ENCODE measurements at regions not wholly inside any gene's neighbourhood (a gene's known extent, or its start where the extent isn't known, plus 50 kb on each side); places are given as distances from the start of the nearest gene placed in this dataset.
"Not testable (repeated sequence)": the region's sequence is repeated elsewhere in the genome, so short reads cannot be mapped to it uniquely, and the experiment has no call there.

GRCh38 chr11:38538866-38539680 lies 1941.0 kb upstream of the RAG2 start:
- no peak for FAIRE-seq

DNA sequence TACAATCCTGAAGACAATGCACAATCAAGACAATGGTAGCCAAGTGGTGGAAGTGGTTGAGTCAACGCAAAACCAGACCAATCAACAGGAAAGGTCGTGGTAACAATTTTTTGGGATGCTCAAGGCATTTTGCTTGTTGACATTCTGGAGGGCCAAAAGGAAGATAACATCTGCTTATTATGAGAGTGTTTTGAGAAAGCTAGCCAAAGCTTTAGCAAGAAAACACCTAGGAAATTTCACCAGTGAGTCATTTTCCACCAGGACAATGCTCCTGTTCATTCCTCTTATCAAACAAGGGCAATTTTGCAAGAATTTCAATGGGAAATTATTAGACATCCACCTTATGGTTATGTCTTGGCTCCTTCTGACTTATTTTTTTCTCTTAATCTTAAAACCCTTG lies 1932.2 kb upstream of the RAG2 start:
- no peak for FAIRE-seq

DNA sequence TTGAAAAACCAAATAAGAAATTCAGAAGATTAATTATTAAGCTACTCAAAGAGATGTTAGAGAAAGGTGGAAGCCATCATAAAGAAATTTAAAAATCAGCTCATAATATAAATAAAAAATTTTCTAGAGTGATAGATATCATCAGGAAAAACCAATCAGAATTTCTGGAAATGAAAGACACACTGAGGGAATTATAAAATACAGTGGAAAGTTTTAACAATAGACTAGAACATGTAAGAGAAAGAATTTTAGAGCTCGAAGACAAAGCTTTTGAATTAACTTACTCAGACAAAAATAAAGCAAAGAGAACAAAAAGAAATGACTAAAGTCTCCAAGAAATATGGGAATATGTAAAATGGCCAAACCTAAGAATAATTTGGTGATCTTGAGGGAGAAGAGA lies 1926.9 kb upstream of the RAG2 start:
- FAIRE-seq = no peak

DNA sequence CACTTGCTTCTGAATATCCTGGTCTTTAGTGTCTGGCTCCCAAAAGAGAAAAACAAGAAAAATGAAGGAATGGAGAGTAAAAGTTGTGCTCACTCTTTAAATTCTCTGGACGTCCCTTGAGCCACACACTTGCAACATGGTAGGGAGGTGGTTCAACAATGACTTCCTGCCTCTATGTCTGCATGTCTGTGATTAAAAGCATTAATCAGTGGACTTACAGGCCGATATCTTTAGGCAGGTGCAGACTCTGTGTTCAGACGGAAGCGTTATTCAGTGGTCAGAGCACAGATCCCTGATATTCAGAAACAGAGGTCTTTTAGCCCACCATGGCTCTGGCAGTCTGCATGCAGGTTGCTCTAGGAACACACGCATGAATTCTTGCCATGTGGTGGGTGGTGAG lies 1920.0 kb upstream of the RAG2 start:
- no peak for FAIRE-seq

GRCh38 chr11:38512830-38513229 lies 1914.8 kb upstream of the RAG2 start:
- FAIRE-seq = not testable (repeated sequence)

GRCh38 chr11:38510041-38510440 lies 1912.0 kb upstream of the RAG2 start:
- FAIRE-seq = no peak

GRCh38 chr11:38503876-38504275 lies 1905.8 kb upstream of the RAG2 start:
- no peak for FAIRE-seq

- FAIRE-seq = no peak
Measured at GRCh38 chr11:38498721-38499120, 1900.7 kb upstream of the RAG2 start.

GRCh38 chr11:38491986-38492385 lies 1894.0 kb upstream of the RAG2 start:
- FAIRE-seq = no peak

- no peak for FAIRE-seq
Measured at GRCh38 chr11:38481391-38481790, 1883.4 kb upstream of the RAG2 start.

GRCh38 chr11:38476808-38477575 lies 1879.0 kb upstream of the RAG2 start:
- FAIRE-seq = no peak

DNA sequence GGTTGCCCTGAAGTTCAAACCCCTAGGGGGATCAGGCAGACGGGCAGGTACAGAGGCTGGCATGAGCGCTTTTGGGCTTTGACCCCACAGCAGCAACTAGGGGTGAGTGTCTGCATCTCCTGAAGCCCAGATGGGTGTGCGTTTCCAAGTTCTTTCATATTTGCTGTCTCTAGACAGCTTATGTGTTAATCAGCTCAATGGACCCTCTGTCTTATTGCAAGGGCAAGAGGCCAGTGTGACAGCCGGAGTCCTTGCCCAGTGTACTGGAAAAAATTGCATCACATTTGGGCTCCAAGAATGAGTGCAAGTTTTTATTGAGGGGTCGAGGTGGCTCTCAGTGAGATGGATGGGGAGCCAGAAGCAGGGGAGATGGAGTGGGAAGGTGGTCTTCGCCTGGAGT lies 1863.7 kb upstream of the RAG2 start:
- FAIRE-seq = no peak

DNA sequence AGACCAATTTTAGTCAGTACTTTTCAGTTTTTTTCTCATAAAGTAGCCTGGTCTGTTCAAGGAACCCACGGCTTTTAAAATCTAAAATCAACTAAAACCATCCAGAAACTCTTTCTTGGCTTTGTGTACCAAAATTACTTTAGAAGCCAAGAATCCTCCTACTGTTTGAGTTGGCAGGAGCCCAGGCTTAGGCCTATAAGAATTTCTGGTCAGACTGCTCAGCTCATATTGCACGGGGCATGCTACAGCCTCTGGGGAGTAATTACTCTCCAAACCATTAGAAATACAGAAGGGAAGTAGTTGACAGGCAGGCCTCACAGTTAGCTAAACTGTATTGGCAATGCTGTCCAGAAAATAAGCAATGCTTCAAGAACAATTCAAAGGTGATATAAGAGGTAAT lies 1862.9 kb upstream of the RAG2 start:
- no peak for FAIRE-seq

DNA sequence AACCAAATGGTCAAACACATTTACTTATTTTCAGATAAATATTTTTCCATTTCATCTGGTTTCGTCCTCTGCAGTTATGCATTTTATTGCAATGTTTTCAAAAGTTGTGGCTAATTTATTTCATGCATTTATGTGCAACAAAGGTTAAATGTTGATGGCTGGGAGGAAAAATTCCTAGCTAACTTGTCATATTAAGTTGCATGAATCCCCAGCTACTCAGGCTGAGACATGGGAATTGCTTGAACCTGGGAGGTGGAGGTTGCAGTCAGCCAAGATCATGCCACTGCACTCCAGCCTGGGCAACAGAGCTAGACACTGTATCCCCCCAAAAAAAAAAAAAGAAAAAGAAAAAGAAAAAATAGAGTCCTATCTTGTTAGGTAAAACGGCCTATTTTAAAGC lies 1862.4 kb upstream of the RAG2 start:
- FAIRE-seq = no peak

DNA sequence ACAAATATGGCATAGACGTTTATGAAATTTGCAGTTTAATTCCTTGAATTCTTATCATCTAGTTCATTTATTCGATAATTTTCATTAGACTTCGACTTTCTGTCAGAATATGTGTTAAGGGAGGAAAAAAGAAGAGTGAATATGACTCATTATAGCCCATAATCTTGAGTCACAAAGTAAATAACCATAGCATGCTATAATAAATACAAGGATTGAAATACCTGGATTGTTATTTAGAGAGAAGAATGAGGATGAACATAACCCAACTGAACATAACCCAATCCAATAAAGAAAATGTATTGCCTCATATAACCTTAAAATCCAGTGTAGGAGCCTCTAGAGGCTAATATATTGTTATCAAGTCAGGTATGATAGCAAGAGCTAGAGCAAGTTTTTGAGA lies 1858.3 kb upstream of the RAG2 start:
- FAIRE-seq = no peak

DNA sequence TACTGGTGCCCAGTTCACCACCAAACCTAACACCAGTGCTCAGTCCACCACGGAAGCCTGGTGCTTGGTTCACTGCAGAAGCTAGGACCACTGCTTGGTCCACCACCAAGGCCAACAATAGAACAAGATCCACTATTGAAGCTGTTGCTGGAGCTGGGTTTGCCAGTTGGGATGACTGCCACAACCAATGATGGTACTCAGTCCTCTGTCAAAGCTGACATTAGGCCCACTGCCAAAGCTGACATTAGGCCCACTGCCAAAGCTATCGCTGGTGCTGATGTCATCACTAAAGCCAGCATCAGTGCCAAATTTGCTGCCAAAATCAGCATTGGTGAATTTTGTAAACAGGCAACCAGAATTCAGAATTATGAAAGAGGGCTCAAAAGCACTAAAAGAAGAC lies 1850.2 kb upstream of the RAG2 start:
- FAIRE-seq = no peak

GRCh38 chr11:38446336-38446735 lies 1848.3 kb upstream of the RAG2 start:
- no peak for FAIRE-seq

- no peak for FAIRE-seq
Measured at GRCh38 chr11:38438091-38438490, 1840.1 kb upstream of the RAG2 start.

- no peak for FAIRE-seq
Measured at GRCh38 chr11:38425578-38425977, 1827.5 kb upstream of the RAG2 start.

GRCh38 chr11:38423042-38423441 lies 1825.0 kb upstream of the RAG2 start:
- no peak for FAIRE-seq

GRCh38 chr11:38416141-38416540 lies 1818.1 kb upstream of the RAG2 start:
- no peak for FAIRE-seq

- no peak for FAIRE-seq
Measured at GRCh38 chr11:38411149-38411548, 1813.1 kb upstream of the RAG2 start.

DNA sequence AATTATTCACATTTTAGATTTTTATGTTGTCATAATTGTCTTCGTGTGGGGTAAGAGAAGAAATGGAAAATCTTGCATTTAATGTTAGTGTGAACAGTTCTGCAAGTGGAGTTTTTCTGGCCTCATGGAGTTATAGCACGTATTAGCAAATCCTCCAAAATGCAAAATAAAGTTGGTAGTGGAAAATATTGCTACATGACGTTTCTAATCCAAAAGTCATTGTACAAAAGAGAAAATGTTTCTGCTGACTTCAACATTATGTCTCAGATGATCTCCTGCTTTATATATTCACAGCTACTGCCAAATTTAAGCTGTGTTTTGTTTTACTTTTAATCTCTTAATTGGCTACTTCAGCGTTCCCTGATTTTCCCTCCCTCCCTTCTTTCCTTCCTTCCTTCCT lies 1804.0 kb upstream of the RAG2 start:
- FAIRE-seq = no peak

DNA sequence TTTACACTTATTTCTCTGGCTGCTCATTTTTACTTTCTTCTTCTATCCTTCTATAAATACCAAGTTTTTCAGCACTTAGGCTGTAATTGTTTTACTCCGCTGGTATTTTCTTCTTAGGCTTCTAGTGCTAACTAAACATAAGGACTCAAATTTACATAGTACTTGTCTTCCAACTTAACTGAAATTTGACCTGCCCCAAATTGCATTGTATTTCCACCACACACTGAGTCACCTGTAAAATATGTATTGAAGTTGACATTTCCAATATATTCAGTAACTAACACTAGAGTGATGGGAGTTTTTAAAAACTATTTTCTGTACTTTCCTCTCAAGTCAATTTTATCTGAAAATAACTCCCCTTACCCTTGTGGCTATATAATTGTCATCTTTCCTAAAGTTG lies 1794.1 kb upstream of the RAG2 start:
- FAIRE-seq = no peak

DNA sequence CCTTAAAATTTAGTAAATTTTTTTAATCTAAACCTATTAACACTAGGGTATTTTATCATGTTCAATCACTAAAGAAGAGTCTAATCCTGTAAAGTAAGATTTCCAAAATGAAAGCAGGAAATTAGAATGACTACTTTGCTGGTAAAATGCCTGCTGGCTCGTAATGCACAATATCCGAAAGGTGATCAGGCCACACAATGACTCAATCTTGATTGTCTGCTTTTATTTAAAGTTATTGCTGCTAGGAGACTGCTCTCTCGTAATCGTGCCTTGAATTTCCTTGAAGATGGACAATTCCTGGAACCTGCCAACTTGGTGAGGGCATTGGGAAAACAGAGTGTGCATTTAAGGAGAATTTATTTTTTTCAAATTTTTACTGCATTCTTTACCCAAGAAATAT lies 1786.5 kb upstream of the RAG2 start:
- no peak for FAIRE-seq

Measured in G401.6 (cell line).